ENCODE measurements at regions not wholly inside any gene's neighbourhood (a gene's known extent, or its start where the extent isn't known, plus 50 kb on each side); places are given as distances from the start of the nearest gene placed in this dataset.

DNA sequence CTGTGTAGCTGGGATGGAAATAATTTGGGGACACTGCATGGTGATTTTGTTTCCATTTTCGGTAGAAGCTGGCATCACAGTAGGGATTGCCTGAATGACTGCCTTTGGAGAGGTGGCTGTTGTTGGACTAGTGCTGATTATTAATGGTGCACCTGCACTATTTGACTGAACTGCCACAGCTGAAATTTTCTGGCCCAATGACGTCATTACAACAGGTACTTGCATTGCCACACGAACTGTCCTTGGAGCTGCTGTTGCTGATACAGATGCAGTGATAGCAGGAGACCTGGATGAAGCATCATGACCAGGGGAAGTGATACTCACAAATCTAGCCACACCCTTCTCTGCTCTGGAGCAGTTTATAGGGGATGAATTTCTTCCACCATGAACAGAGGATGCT lies 95.6 kb upstream of the FOXC1 start:
- no CpG with 5 or more reads among the region's 3 CpGs for WGBS (ENCODE audit: extremely low coverage, insufficient read length, low lambda C conversion rate)
- no peak overlapping the region for H3K56ac ChIP-seq (ENCODE audit: insufficient read length, low read depth, low read length)
- no peak overlapping the region for H3K4me2 ChIP-seq (ENCODE audit: insufficient read depth, insufficient read length, low read length)
- no peak overlapping the region for H4K8ac ChIP-seq (replicated peaks; ENCODE audit: insufficient read length, low read depth, low read length)
- no peak overlapping the region for H4K5ac ChIP-seq (ENCODE audit: insufficient read length, low read depth, low read length)
- Mint-ChIP-seq H3K36me3 (ENCODE audit: insufficient read depth in 1 of 3, low read depth in 3 of 3) (no peaks in the 10 kb centered on the region), H3K27ac (no peak overlapping the region), H3K27me3 (ENCODE audit: low read depth) (peaks cover 10% of the 10 kb centered on the region), H3K4me3 (no peak overlapping the region), H3K4me1 (peaks cover 18 to 20% of the 10 kb centered on the region in 2 experiments), H3K9me3 (peaks cover 0 to 4% of the 10 kb centered on the region in 2 experiments; a peak in 1 of 5 replicates)
- H2BK12ac ChIP-seq (ENCODE audit: insufficient read length, low read depth, low read length): no peak overlapping the region
- no peaks in the 10 kb centered on the region for H3K27me3 ChIP-seq (ENCODE audit: insufficient read depth, low read length)
- H2BK5ac ChIP-seq (ENCODE audit: insufficient read length, low read length): no peak overlapping the region
- no peak overlapping the region for H2BK15ac ChIP-seq (ENCODE audit: low read depth, low read length)
- no peak overlapping the region for H2BK120ac ChIP-seq (ENCODE audit: low read depth, low read length, poor library complexity, severe bottlenecking)
- no peak overlapping the region for H3K14ac ChIP-seq (ENCODE audit: insufficient read depth, low read length)
- no peak overlapping the region for H3K23ac ChIP-seq (ENCODE audit: insufficient read length, low read depth, low read length)
- DNase-seq: no peak
- H3K4me1 ChIP-seq (ENCODE audit: insufficient read depth, low read length): peaks cover 2% of the 10 kb centered on the region; the same call in 1 of the 2 replicates
- no peaks in the 10 kb centered on the region for H3K79me1 ChIP-seq (ENCODE audit: insufficient read depth, low read depth, low read length, poor library complexity, severe bottlenecking)
- H2AFZ ChIP-seq (ENCODE audit: low read length): no peak overlapping the region
- H3K4ac ChIP-seq (ENCODE audit: low read depth, low read length): no peak overlapping the region
- no peaks in the 10 kb centered on the region for H3K9me3 ChIP-seq (ENCODE audit: control insufficient read depth, low read depth, low read length)
- no peaks in the 10 kb centered on the region for H4K20me1 ChIP-seq (ENCODE audit: control insufficient read depth, insufficient read depth, insufficient read length)
- H3K27ac ChIP-seq (ENCODE audit: insufficient read length, low read depth, low read length): no peak overlapping the region
- no peak overlapping the region for H3K9ac ChIP-seq (ENCODE audit: extremely low read depth, insufficient read length, low read length)
- TF ChIP-seq, protein P1, sequence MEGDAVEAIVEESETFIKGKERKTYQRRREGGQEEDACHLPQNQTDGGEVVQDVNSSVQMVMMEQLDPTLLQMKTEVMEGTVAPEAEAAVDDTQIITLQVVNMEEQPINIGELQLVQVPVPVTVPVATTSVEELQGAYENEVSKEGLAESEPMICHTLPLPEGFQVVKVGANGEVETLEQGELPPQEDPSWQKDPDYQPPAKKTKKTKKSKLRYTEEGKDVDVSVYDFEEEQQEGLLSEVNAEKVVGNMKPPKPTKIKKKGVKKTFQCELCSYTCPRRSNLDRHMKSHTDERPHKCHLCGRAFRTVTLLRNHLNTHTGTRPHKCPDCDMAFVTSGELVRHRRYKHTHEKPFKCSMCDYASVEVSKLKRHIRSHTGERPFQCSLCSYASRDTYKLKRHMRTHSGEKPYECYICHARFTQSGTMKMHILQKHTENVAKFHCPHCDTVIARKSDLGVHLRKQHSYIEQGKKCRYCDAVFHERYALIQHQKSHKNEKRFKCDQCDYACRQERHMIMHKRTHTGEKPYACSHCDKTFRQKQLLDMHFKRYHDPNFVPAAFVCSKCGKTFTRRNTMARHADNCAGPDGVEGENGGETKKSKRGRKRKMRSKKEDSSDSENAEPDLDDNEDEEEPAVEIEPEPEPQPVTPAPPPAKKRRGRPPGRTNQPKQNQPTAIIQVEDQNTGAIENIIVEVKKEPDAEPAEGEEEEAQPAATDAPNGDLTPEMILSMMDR (conservative IDR thresholded peaks at IDR 0.05): no peak
- H3K18ac ChIP-seq (ENCODE audit: insufficient read length, low read depth, low read length): no peak overlapping the region
- H3T11ph ChIP-seq (ENCODE audit: low read length): no peak overlapping the region
- H2BK20ac ChIP-seq (ENCODE audit: low read depth, low read length, poor library complexity, severe bottlenecking): no peak overlapping the region
- H4K91ac ChIP-seq (ENCODE audit: insufficient read length, low read depth, low read length): no peak overlapping the region
- no peaks in the 10 kb centered on the region for H3K23me2 ChIP-seq (ENCODE audit: insufficient read length, low read depth, low read length, poor library complexity, severe bottlenecking)
- H2AK5ac ChIP-seq (ENCODE audit: insufficient read length, low read length): no peak overlapping the region
- H3K79me2 ChIP-seq (ENCODE audit: insufficient read depth, low read length): no peaks in the 10 kb centered on the region

Data from H9 (cell line).